ENCODE measurements at regions not wholly inside any gene's neighbourhood (a gene's known extent, or its start where the extent isn't known, plus 50 kb on each side); places are given as distances from the start of the nearest gene placed in this dataset.
A peak's percentile ranks its signal among the peaks of the same experiment; 100 is the strongest.

- DNase-seq (ENCODE audit: low spot score), result no peak
- Histone ChIP-seq H3K9ac (ENCODE audit: low read depth, low read length, poor library complexity) (no peak overlapping the region), H3K27ac (replicated peaks; ENCODE audit: low read length) (no peak overlapping the region)
Measured at GRCh38 chr1:221031458-221032203, 152.4 kb downstream of the HLX start.

GRCh38 chr1:221032204-221032585, 153.0 kb downstream of the HLX start:
- no peak overlapping the region for H3K9ac ChIP-seq (ENCODE audit: low read depth, low read length, poor library complexity)
- no peak overlapping the region for H3K14ac ChIP-seq (ENCODE audit: low read length)
- no peaks in the 10 kb centered on the region for H3K36me3 ChIP-seq (replicated peaks in 1 of 2; ENCODE audit: control insufficient read depth in 2 of 2, insufficient read depth in 2 of 2, low read length in 2 of 2)
- no peaks in the 10 kb centered on the region for H3K9me3 ChIP-seq (replicated peaks in 1 of 2; ENCODE audit: control insufficient read depth in 2 of 2, insufficient read depth in 1 of 2, low read depth in 1 of 2, low read length in 2 of 2)
- no peak overlapping the region for H2BK120ac ChIP-seq (ENCODE audit: low read depth, low read length)
- H3K27ac ChIP-seq (replicated peaks; ENCODE audit: low read length), result no peak overlapping the region
- no peak overlapping the region for H2AK5ac ChIP-seq (ENCODE audit: low read depth, low read length)
- no peak overlapping the region for H4K8ac ChIP-seq (ENCODE audit: low read depth, low read length)
- H3K4me1 ChIP-seq (ENCODE audit: control insufficient read depth in 2 of 2, insufficient read depth in 1 of 2, low read depth in 1 of 2, low read length in 2 of 2), result no peaks in the 10 kb centered on the region
- no peaks in the 10 kb centered on the region for H3K79me1 ChIP-seq (ENCODE audit: low read depth, low read length)
- H3K18ac ChIP-seq (ENCODE audit: low read length), result no peak overlapping the region
- no peak overlapping the region for H4K91ac ChIP-seq (ENCODE audit: low read depth, low read length, poor library complexity)
- no peak overlapping the region for H2BK15ac ChIP-seq (ENCODE audit: low read length)
- no peak overlapping the region for H3K4me3 ChIP-seq (ENCODE audit: low read length in 2 of 2)
- H3K4me2 ChIP-seq (ENCODE audit: insufficient read depth, low read length, poor library complexity, severe bottlenecking), result no peak overlapping the region
- H2BK12ac ChIP-seq (ENCODE audit: low read length), result no peak overlapping the region
- H2AFZ ChIP-seq (ENCODE audit: low read length), result no peak overlapping the region
- no peak overlapping the region for H3K4ac ChIP-seq (ENCODE audit: low read length)
- H2BK5ac ChIP-seq (ENCODE audit: low read length), result no peak overlapping the region
- DNase-seq (ENCODE audit: low spot score), result no peak
- no peaks in the 10 kb centered on the region for H3K27me3 ChIP-seq (ENCODE audit: control insufficient read depth in 3 of 3, insufficient read depth in 3 of 3, low read depth in 1 of 3, low read length in 3 of 3)
- H3K23ac ChIP-seq (ENCODE audit: low read depth, low read length, poor library complexity), result no peak overlapping the region

More at GRCh38 chr1:221031458-221032203, 152.4 kb downstream of the HLX start:
- no peak overlapping the region for H4K8ac ChIP-seq (ENCODE audit: low read depth, low read length)
- no peak overlapping the region for H3K4me3 ChIP-seq (ENCODE audit: low read length in 2 of 2)
- no peak overlapping the region for H4K91ac ChIP-seq (ENCODE audit: low read depth, low read length, poor library complexity)
- H2BK15ac ChIP-seq (ENCODE audit: low read length), result no peak overlapping the region
- no peak overlapping the region for H3K23ac ChIP-seq (ENCODE audit: low read depth, low read length, poor library complexity)
- no peak overlapping the region for H2BK120ac ChIP-seq (ENCODE audit: low read depth, low read length)
- WGBS, 2 donors (ENCODE audit: extremely low coverage in 2 of 2, insufficient read length in 2 of 2, insufficient replicate concordance in 1 of 2), result no CpG with 5 or more reads among the region's 3 CpGs
- no peak overlapping the region for H2BK5ac ChIP-seq (ENCODE audit: low read length)
- H2AFZ ChIP-seq (ENCODE audit: low read length), result no peak overlapping the region
- no peak overlapping the region for H3K4ac ChIP-seq (ENCODE audit: low read length)
- H2BK12ac ChIP-seq (ENCODE audit: low read length), result no peak overlapping the region
- H3K9me3 ChIP-seq (replicated peaks in 1 of 2; ENCODE audit: control insufficient read depth in 2 of 2, insufficient read depth in 1 of 2, low read depth in 1 of 2, low read length in 2 of 2), result no peaks in the 10 kb centered on the region
- no peaks in the 10 kb centered on the region for H3K4me1 ChIP-seq (ENCODE audit: control insufficient read depth in 2 of 2, insufficient read depth in 1 of 2, low read depth in 1 of 2, low read length in 2 of 2)
- no peak overlapping the region for H3K18ac ChIP-seq (ENCODE audit: low read length)
- no peak overlapping the region for H3K14ac ChIP-seq (ENCODE audit: low read length)
- H3K79me1 ChIP-seq (ENCODE audit: low read depth, low read length), result no peaks in the 10 kb centered on the region
- H2AK5ac ChIP-seq (ENCODE audit: low read depth, low read length), result no peak overlapping the region
- no peaks in the 10 kb centered on the region for H3K36me3 ChIP-seq (replicated peaks in 1 of 2; ENCODE audit: control insufficient read depth in 2 of 2, insufficient read depth in 2 of 2, low read length in 2 of 2)
- no peaks in the 10 kb centered on the region for H3K27me3 ChIP-seq (ENCODE audit: control insufficient read depth in 3 of 3, insufficient read depth in 3 of 3, low read depth in 1 of 3, low read length in 3 of 3)
- no peak overlapping the region for H3K4me2 ChIP-seq (ENCODE audit: insufficient read depth, low read length, poor library complexity, severe bottlenecking)

GRCh38 chr1:221032637-221033280, 153.5 kb downstream of the HLX start:
- no peak overlapping the region for H2AK5ac ChIP-seq (ENCODE audit: low read depth, low read length)
- H4K91ac ChIP-seq (ENCODE audit: low read depth, low read length, poor library complexity), result no peak overlapping the region
- H2BK12ac ChIP-seq (ENCODE audit: low read length), result no peak overlapping the region
- no peak overlapping the region for H2BK120ac ChIP-seq (ENCODE audit: low read depth, low read length)
- H4K8ac ChIP-seq (ENCODE audit: low read depth, low read length), result no peak overlapping the region
- H2AFZ ChIP-seq (ENCODE audit: low read length), result no peak overlapping the region
- H3K36me3 ChIP-seq (replicated peaks in 1 of 2; ENCODE audit: control insufficient read depth in 2 of 2, insufficient read depth in 2 of 2, low read length in 2 of 2), result no peaks in the 10 kb centered on the region
- H3K27ac ChIP-seq (replicated peaks; ENCODE audit: low read length), result no peak overlapping the region
- no CpG with 5 or more reads among the region's 2 CpGs for WGBS, 2 donors (ENCODE audit: extremely low coverage in 2 of 2, insufficient read length in 2 of 2, insufficient replicate concordance in 1 of 2)
- no peak overlapping the region for H3K9ac ChIP-seq (ENCODE audit: low read depth, low read length, poor library complexity)
- no peak overlapping the region for H3K14ac ChIP-seq (ENCODE audit: low read length)
- H3K18ac ChIP-seq (ENCODE audit: low read length), result no peak overlapping the region
- H3K27me3 ChIP-seq (ENCODE audit: control insufficient read depth in 3 of 3, insufficient read depth in 3 of 3, low read depth in 1 of 3, low read length in 3 of 3), result no peaks in the 10 kb centered on the region
- no peak overlapping the region for H3K4me3 ChIP-seq (ENCODE audit: low read length in 2 of 2)
- no peak overlapping the region for H2BK15ac ChIP-seq (ENCODE audit: low read length)
- H3K4me1 ChIP-seq (ENCODE audit: control insufficient read depth in 2 of 2, insufficient read depth in 1 of 2, low read depth in 1 of 2, low read length in 2 of 2), result no peaks in the 10 kb centered on the region
- no peak overlapping the region for H2BK5ac ChIP-seq (ENCODE audit: low read length)
- H3K9me3 ChIP-seq (replicated peaks in 1 of 2; ENCODE audit: control insufficient read depth in 2 of 2, insufficient read depth in 1 of 2, low read depth in 1 of 2, low read length in 2 of 2), result no peaks in the 10 kb centered on the region
- no peak overlapping the region for H3K4ac ChIP-seq (ENCODE audit: low read length)
- no peak overlapping the region for H3K4me2 ChIP-seq (ENCODE audit: insufficient read depth, low read length, poor library complexity, severe bottlenecking)
- no peaks in the 10 kb centered on the region for H3K79me1 ChIP-seq (ENCODE audit: low read depth, low read length)
- no peak for DNase-seq (ENCODE audit: low spot score)
- H3K23ac ChIP-seq (ENCODE audit: low read depth, low read length, poor library complexity), result no peak overlapping the region

GRCh38 chr1:221035662-221036153, 156.5 kb downstream of the HLX start:
- no peak overlapping the region for H3K9ac ChIP-seq (ENCODE audit: low read depth, low read length, poor library complexity)
- H2AK5ac ChIP-seq (ENCODE audit: low read depth, low read length), result no peak overlapping the region
- DNase-seq (ENCODE audit: low spot score), result no peak
- H3K4me3 ChIP-seq (ENCODE audit: low read length in 2 of 2), result no peak overlapping the region
- no peak overlapping the region for H3K27ac ChIP-seq (replicated peaks; ENCODE audit: low read length)
- H3K18ac ChIP-seq (ENCODE audit: low read length), result no peak overlapping the region
- H2BK12ac ChIP-seq (ENCODE audit: low read length), result no peak overlapping the region
- no peaks in the 10 kb centered on the region for H3K27me3 ChIP-seq (ENCODE audit: control insufficient read depth in 3 of 3, insufficient read depth in 3 of 3, low read depth in 1 of 3, low read length in 3 of 3)
- H4K91ac ChIP-seq (ENCODE audit: low read depth, low read length, poor library complexity), result no peak overlapping the region
- WGBS, 2 donors (ENCODE audit: extremely low coverage in 2 of 2, insufficient read length in 2 of 2, insufficient replicate concordance in 1 of 2), result no CpG with 5 or more reads among the region's 6 CpGs
- peak overlapping the region; percentile 43 for H2AFZ ChIP-seq (ENCODE audit: low read length)
- no peak overlapping the region for H2BK120ac ChIP-seq (ENCODE audit: low read depth, low read length)
- no peak overlapping the region for H2BK15ac ChIP-seq (ENCODE audit: low read length)
- no peak overlapping the region for H4K8ac ChIP-seq (ENCODE audit: low read depth, low read length)
- H3K23ac ChIP-seq (ENCODE audit: low read depth, low read length, poor library complexity), result no peak overlapping the region
- H3K4me2 ChIP-seq (ENCODE audit: insufficient read depth, low read length, poor library complexity, severe bottlenecking), result no peak overlapping the region
- H3K4ac ChIP-seq (ENCODE audit: low read length), result no peak overlapping the region
- H3K9me3 ChIP-seq (replicated peaks in 1 of 2; ENCODE audit: control insufficient read depth in 2 of 2, insufficient read depth in 1 of 2, low read depth in 1 of 2, low read length in 2 of 2), result no peaks in the 10 kb centered on the region
- no peak overlapping the region for H3K14ac ChIP-seq (ENCODE audit: low read length)
- H3K4me1 ChIP-seq (ENCODE audit: control insufficient read depth in 2 of 2, insufficient read depth in 1 of 2, low read depth in 1 of 2, low read length in 2 of 2), result peaks cover 0 to 2% of the 10 kb centered on the region in 2 donors
- no peaks in the 10 kb centered on the region for H3K79me1 ChIP-seq (ENCODE audit: low read depth, low read length)
- H3K36me3 ChIP-seq (replicated peaks in 1 of 2; ENCODE audit: control insufficient read depth in 2 of 2, insufficient read depth in 2 of 2, low read length in 2 of 2), result no peaks in the 10 kb centered on the region
- H2BK5ac ChIP-seq (ENCODE audit: low read length), result no peak overlapping the region

Data from neuronal stem cell (in vitro differentiated cells).